Activated CD8-positive, alpha-beta T cell treated with anti-CD3 and anti-CD28 coated beads, Interleukin-2, amount 10 ng/mL, durations not matched to agents 7 days and 5 days (primary cell): ENCODE measurements at regions not wholly inside any gene's neighbourhood (a gene's known extent, or its start where the extent isn't known, plus 50 kb on each side); places are given as distances from the start of the nearest gene placed in this dataset.

ENCODE experiments used
- ATAC-seq: fragments of 150-1000 bp; cut with Tn5 transposase; one replicate; pipeline ENCODE4 v1.10.0; 2021; ENCODE audit warnings: moderate library complexity
- CTCF ChIA-PET: fragments of 350-600 bp; sonication (Branson Sonifier 250); formaldehyde crosslinking; loops from one replicate; lab custom pipeline; 2021; ENCODE audit warnings: antibody characterized with exemption; lab: Charles Lee
- POLR2A ChIA-PET: fragments of 350-600 bp; sonication (Branson Sonifier 250); formaldehyde crosslinking; loops from one replicate; lab custom pipeline; 2021; ENCODE audit warnings: antibody characterized with exemption; lab: Charles Lee
- DNase-seq: peaks from one replicate; pipeline ENCODE4 v3.0.0-alpha.2; 2020
- H3K27ac Mint-ChIP-seq: one replicate; pipeline ENCODE4 v1.8.0; 2021; ENCODE audit warnings: mild to moderate bottlenecking, mixed read lengths
- H3K27me3 Mint-ChIP-seq: one replicate; pipeline ENCODE4 v1.8.0; 2021; ENCODE audit warnings: low read depth, mixed read lengths
- H3K36me3 Mint-ChIP-seq: one replicate; pipeline ENCODE4 v1.8.0; 2021; ENCODE audit warnings: low read depth, mixed read lengths
- H3K4me1 Mint-ChIP-seq: one replicate; pipeline ENCODE4 v1.8.0; 2021; ENCODE audit warnings: low read depth, mixed read lengths
- H3K4me3 Mint-ChIP-seq: one replicate; pipeline ENCODE4 v1.8.0; 2021; ENCODE audit warnings: mild to moderate bottlenecking, mixed read lengths
- H3K9me3 Mint-ChIP-seq: one replicate; pipeline ENCODE4 v1.8.0; 2022; ENCODE audit warnings: mixed read lengths; ENCODE audit not compliant: insufficient read depth

DNA sequence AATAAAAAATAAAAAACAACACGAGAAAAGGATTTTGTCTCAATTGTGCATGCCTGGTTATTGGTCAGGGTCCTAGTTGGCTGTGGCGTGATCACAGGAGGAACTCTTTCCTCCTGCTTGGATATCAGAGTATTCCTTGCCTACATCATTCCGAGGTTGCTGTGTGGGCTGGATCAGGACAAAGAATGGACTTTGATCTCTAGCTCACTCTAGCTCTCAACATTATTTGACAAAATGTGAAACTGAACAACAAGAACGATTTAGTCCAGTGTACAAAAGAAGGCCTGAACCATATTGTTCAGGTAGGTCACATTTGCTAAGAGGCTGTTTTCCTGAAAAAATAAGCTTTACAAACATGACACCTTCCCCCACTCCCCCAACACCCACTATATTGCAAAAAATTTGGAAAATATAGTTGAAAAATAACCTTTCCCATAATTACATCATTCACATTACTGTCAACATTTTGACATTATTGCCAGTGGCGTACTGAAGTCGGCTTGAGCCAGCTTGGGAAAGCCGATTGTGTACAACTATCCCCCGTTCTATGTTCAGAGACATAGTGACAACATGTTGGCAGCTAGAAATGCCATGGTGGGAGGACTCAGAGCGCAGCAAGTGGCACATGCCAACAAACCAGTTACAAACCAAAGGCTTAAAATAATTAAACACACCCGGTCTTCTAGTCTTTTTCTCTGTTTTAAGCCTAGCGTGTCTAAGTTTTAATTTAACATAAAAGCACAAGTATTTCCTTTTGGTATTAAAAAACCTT lies 179.0 kb downstream of the LPIN1 start:
- ATAC-seq: no peak
- no peak overlapping the region for H3K27ac Mint-ChIP-seq
- no peaks in the 10 kb centered on the region for H3K36me3 Mint-ChIP-seq
- H3K9me3 Mint-ChIP-seq: no peaks in the 10 kb centered on the region
- no peak overlapping the region for H3K4me3 Mint-ChIP-seq
- H3K27me3 Mint-ChIP-seq: peaks cover 6% of the 10 kb centered on the region
- CTCF ChIA-PET: interaction anchor here (0.6 kb wide), 1 partner anchor 133 kb away, joined by 3 read pairs; no protein-coding TSS in a partner anchor
- peaks cover 4% of the 10 kb centered on the region for H3K4me1 Mint-ChIP-seq
- DNase-seq: no peak
- POLR2A ChIA-PET: no interaction called here

DNA sequence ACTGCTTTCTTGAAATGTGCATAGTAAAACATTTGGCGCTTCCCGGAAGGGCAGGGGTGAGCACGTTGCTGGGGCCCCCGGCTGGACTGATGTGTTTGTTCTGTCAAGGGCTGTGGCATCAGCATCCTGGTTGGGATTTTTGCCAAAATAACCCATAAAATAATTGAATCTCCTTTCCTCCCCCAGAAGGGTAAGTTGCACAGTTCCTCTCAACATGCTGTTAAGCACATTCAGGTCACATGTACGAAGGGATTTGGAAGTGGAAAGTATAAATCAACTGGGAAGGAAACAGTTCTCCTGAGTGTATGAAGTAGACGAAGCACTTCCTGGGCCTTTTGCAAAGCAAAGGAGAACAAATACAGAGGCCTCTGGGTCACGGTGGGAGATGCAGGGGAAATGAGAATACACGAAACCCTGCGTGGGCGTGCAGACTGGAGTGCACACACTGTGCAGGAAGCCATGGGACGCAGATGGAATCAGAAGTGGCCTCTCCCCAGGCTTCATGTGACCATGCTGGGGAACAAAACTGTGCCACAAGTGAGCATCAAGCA lies 183.9 kb downstream of the LPIN1 start:
- H3K9me3 Mint-ChIP-seq: peaks cover 9% of the 10 kb centered on the region
- H3K27ac Mint-ChIP-seq: no peak overlapping the region
- H3K27me3 Mint-ChIP-seq: peaks cover 3% of the 10 kb centered on the region
- H3K4me3 Mint-ChIP-seq: no peak overlapping the region
- ATAC-seq (no peak), DNase-seq (no peak)
- ChIA-PET CTCF (no interaction called here), POLR2A (no interaction called here)
- H3K4me1 Mint-ChIP-seq: peaks cover 7% of the 10 kb centered on the region
- H3K36me3 Mint-ChIP-seq: no peaks in the 10 kb centered on the region

DNA sequence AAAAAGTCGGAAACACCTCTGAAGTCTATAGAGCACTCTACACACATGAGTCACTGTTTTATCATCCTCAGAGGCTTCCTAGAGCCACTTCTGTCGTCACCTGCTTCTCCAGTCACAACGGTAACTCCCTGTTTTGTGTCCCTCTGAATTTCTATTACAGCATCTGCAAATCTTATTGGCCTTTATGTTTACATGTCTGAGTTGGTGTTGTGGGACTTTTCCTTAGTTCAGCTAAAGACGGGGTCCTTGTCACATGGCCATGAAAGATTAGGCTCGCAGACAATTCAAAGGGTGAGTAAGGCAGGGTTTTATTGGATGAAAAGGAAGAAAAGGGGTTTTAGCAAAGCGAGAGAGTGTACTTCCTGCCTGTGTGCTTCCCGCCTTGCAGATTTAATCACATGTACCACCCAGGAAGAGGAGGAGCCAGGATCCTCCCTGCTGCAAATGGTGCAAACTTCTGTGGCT lies 185.6 kb downstream of the LPIN1 start:
- H3K27me3 Mint-ChIP-seq: peaks cover 3% of the 10 kb centered on the region
- ChIA-PET CTCF (no interaction called here), POLR2A (no interaction called here)
- no peak overlapping the region for H3K4me3 Mint-ChIP-seq
- ATAC-seq (no peak), DNase-seq (no peak)
- no peak overlapping the region for H3K27ac Mint-ChIP-seq
- H3K9me3 Mint-ChIP-seq: peaks cover 9% of the 10 kb centered on the region
- no peaks in the 10 kb centered on the region for H3K36me3 Mint-ChIP-seq
- H3K4me1 Mint-ChIP-seq: peaks cover 7% of the 10 kb centered on the region

DNA sequence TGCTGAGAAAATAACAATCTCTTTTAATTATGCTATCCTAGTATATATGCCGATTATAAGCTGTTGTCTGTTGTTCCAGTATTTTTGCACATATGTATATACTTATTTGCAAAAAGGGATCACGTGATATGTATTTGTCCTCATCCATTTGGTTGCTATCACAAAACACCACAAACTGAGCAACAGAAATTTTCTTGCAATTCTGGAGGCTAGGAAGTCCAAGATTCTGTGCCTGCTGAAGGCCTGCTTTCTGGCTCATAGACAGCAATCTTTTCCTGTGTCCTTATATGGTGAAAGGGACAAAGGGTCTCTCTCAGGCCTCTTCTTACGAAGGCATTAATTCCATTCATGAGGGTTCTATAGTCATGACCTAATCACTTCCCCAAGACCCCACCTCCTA lies 186.5 kb downstream of the LPIN1 start:
- DNase-seq (no peak), ATAC-seq (no peak)
- POLR2A ChIA-PET: no interaction called here
- H3K9me3 Mint-ChIP-seq: peaks cover 9% of the 10 kb centered on the region
- no peak overlapping the region for H3K4me3 Mint-ChIP-seq
- peaks cover under 1% of the 10 kb centered on the region for H3K27me3 Mint-ChIP-seq
- CTCF ChIA-PET: no interaction called here
- peaks cover 7% of the 10 kb centered on the region for H3K4me1 Mint-ChIP-seq
- no peak overlapping the region for H3K27ac Mint-ChIP-seq
- no peaks in the 10 kb centered on the region for H3K36me3 Mint-ChIP-seq

DNA sequence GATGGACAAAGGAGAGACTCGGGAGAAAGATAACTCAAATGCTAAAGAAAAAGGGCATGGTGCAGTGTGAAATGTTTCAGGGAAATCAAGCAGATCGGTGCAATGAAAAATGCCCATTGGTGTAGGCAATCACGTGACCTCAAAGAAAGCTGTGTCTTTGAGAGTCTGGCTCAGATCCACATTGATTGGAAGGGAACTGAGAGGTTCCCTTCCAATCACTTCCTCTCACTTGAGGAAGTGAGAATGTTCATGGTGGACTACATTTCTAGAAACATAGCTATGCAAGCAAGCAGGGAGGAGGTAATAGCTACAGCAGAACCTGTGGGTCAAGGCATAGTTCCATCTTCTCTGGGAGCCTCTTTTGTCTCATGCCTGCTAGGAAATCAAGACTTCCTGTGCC lies 187.4 kb downstream of the LPIN1 start:
- Mint-ChIP-seq H3K36me3 (no peaks in the 10 kb centered on the region), H3K9me3 (peaks cover 9% of the 10 kb centered on the region), H3K27me3 (no peaks in the 10 kb centered on the region), H3K27ac (no peak overlapping the region), H3K4me1 (peaks cover 7% of the 10 kb centered on the region), H3K4me3 (no peak overlapping the region)
- no peak for DNase-seq
- POLR2A ChIA-PET: interaction anchor here (0.8 kb wide), 1 partner anchor 837 kb away, joined by 3 read pairs; no protein-coding TSS in a partner anchor
- no peak for ATAC-seq
- CTCF ChIA-PET: no interaction called here

DNA sequence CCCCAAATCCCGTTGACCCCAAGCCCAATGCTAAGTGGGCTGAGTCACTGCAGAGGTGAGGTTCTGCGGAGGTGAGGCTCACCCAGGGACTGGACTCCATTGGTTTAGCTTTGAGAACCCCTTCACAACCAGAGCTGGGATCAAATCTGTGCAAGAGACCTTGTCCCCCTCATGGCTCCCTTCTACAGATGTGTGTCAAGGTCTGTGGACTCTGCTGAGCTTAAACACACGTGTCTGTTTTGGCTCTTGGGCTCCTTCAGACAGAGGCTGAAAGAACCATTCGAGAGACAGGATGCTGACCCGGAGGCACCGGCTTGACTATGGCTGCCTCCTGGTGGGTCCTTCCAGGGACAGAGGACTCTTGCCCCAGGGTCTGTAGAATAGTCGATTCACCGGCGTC lies 190.3 kb downstream of the LPIN1 start:
- ATAC-seq (no peak), DNase-seq (no peak)
- Mint-ChIP-seq H3K4me3 (no peak overlapping the region), H3K4me1 (peaks cover 7% of the 10 kb centered on the region), H3K9me3 (peaks cover 8% of the 10 kb centered on the region), H3K27me3 (no peaks in the 10 kb centered on the region), H3K27ac (no peak overlapping the region), H3K36me3 (no peaks in the 10 kb centered on the region)
- ChIA-PET POLR2A (no interaction called here), CTCF (no interaction called here)

DNA sequence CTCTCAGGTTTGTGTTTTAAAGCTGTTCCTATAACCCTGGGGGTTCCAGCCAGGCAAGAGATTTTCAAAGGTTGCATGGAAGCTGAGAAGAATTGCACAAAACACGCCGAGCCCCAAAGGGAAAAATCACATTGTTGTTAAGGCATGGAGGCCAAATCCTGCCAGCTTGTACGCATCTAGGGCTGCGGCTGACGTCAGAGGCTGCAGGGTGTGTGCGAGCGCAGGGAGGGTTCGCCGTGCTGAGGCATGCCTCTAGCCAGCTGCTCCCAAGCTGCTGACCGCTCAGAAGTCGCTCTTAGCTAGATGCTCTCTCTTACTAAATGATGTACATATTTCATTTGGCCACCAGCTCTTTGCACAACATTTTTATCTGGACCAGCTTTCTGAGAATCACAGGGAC lies 191.8 kb downstream of the LPIN1 start:
- no peak for DNase-seq
- CTCF ChIA-PET: no interaction called here
- no peaks in the 10 kb centered on the region for H3K4me1 Mint-ChIP-seq

DNA sequence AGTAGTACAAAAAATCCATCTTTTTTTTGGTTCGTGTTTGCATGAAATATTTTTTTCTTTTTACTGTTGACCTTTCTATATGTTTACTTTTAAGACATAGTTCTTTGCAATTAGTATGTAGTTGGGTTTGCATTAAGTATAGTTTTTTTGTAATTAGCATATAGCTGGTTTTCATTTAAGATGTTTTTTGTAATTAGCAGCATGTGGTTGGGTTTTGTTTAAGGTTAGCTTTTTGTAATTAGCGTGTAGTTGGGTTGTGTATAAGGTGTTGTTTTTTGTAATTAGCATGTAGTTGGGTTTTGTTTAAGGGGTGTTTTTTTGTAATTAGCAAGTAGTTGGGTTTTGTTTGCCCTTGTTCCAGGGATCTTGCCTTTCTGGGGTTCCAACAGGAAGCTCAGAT lies 193.1 kb downstream of the LPIN1 start:
- ChIA-PET CTCF (no interaction called here), POLR2A (no interaction called here)
- H3K27me3 Mint-ChIP-seq: no peaks in the 10 kb centered on the region
- no peak for ATAC-seq
- no peak for DNase-seq
- H3K4me3 Mint-ChIP-seq: no peak overlapping the region
- H3K4me1 Mint-ChIP-seq: peaks cover under 1% of the 10 kb centered on the region
- peaks cover 4% of the 10 kb centered on the region for H3K36me3 Mint-ChIP-seq
- H3K27ac Mint-ChIP-seq: no peak overlapping the region
- H3K9me3 Mint-ChIP-seq: no peaks in the 10 kb centered on the region

More for the DNA sequence above, 191.8 kb downstream of the LPIN1 start:
- Mint-ChIP-seq H3K9me3 (no peaks in the 10 kb centered on the region), H3K27me3 (no peaks in the 10 kb centered on the region), H3K27ac (no peak overlapping the region), H3K36me3 (no peaks in the 10 kb centered on the region), H3K4me3 (no peak overlapping the region)
- ATAC-seq: no peak
- POLR2A ChIA-PET: no interaction called here

DNA sequence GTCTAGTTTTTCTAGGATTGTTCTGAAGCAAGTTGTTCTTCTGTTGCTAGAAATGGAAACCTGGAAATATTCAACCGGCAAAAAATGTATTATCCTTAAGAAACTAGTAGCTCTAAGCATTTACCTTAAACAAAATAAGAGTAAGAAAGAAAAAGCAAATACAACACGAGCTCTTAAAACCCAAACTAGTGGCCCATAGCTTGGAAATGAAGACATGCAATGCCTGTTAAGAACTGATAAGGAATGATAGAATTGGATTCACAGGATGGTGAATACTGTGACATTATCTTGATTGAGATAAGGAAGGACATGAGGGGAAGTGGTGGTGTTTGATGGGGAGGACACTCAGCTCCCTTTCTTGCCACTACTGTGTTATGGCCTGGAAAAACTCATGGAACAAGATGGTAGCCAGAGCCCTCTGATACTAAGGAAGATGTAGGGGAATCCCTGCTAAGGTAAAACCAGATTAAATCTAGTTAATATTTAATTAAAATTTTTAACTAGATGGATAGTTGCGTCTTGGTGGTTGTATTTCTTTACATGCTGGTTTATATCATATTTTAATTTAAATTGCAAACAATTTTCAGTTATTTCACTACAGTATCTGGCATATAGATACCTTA lies 193.8 kb downstream of the LPIN1 start:
- ChIA-PET CTCF (interaction anchor here (1.1 kb wide), 1 partner anchor 778 kb away, joined by 3 read pairs; no protein-coding TSS in a partner anchor), POLR2A (no interaction called here)
- no peaks in the 10 kb centered on the region for H3K27me3 Mint-ChIP-seq
- H3K36me3 Mint-ChIP-seq: peaks cover 4% of the 10 kb centered on the region
- DNase-seq (no peak), ATAC-seq (no peak)
- H3K4me1 Mint-ChIP-seq: peaks cover 8% of the 10 kb centered on the region
- no peak overlapping the region for H3K4me3 Mint-ChIP-seq
- no peaks in the 10 kb centered on the region for H3K9me3 Mint-ChIP-seq
- H3K27ac Mint-ChIP-seq: no peak overlapping the region

DNA sequence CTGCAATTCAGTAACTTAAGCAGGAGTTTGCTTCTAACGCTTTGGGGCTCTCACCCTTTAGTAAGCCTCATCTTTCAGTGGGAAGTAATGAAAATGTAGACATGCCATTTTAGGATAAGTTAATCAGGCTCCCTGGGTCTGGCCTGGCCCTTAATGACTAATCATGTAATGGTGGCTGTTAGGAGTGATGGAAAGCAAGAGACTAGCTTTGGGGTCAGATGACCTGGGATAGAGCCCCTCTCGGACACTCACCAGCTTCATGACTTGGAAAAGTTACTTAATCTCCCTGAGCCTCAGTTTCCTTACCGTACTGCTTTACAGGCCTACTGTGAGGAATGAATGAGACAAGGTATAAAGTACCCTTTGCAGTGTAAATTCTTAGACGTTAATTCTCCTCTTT lies 194.4 kb downstream of the LPIN1 start:
- H3K9me3 Mint-ChIP-seq: no peaks in the 10 kb centered on the region
- peaks cover 5% of the 10 kb centered on the region for H3K36me3 Mint-ChIP-seq
- ChIA-PET CTCF (interaction anchor here (1.1 kb wide), 1 partner anchor 778 kb away, joined by 3 read pairs; no protein-coding TSS in a partner anchor), POLR2A (no interaction called here)
- H3K4me1 Mint-ChIP-seq: peaks cover 14% of the 10 kb centered on the region
- ATAC-seq (no peak), DNase-seq (no peak)
- no peak overlapping the region for H3K27ac Mint-ChIP-seq
- H3K4me3 Mint-ChIP-seq: no peak overlapping the region
- H3K27me3 Mint-ChIP-seq: no peaks in the 10 kb centered on the region

DNA sequence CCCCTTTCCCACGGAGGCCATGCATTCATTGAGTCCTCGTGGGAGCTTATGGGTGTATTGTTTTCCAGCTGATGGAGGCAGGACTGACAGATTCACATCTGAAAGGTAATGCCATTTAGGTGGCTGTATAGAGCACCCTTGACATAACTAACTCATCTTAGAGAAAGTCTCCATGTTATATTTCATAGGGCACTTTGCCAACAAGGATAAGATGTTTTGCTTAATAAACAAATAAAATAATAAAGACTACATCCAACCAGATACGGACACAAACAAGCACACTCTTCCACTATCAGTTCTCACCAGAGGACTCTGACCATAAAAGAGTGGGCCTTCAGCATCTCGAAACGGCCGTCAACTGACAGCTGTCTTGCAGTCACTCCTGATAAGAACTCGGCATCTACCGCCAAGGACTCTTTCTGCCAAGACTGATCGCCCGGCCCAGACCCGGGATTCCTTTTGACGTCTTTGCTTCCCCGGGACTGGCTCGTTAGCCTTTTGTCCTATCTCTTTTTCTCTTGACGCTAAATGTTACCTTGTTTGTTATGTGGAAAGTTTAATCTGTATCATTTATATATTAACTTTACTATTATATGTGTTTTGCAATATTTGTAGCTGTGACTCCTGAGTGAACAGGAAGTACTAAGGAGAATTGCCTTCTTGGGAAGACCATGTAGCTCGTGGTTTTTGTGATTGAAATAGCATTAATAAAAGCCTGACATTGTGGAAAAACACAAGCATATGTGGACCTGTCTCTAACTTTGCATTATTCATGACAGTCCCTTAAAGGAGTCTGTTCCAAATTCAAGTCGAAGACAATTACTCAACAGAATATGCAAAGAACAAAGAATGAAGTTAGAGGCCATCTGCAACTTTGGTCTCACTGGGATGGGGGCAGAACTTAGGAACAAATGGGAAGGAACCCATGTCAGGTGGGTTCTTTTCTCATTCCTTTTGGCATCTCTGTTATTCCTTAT lies 195.1 kb downstream of the LPIN1 start:
- Mint-ChIP-seq H3K4me1 (peaks cover 15% of the 10 kb centered on the region), H3K27ac (no peak overlapping the region), H3K36me3 (peaks cover 6% of the 10 kb centered on the region), H3K27me3 (no peaks in the 10 kb centered on the region), H3K9me3 (no peaks in the 10 kb centered on the region), H3K4me3 (no peak overlapping the region)
- CTCF ChIA-PET: no interaction called here
- ATAC-seq (no peak), DNase-seq (no peak)
- POLR2A ChIA-PET: no interaction called here
